Umbilical cord (tissue), 1 donor: ENCODE measurements at regions not wholly inside any gene's neighbourhood (a gene's known extent, or its start where the extent isn't known, plus 50 kb on each side); places are given as distances from the start of the nearest gene placed in this dataset.
A peak's percentile ranks its signal among the peaks of the same experiment; 100 is the strongest.
"Not testable (repeated sequence)": the region's sequence is repeated elsewhere in the genome, so short reads cannot be mapped to it uniquely, and the experiment has no call there.

Experiments
- DNase-seq: peaks from one replicate; pipeline ENCODE4 v3.0.0-alpha.2; 2015; ENCODE audit warnings: low spot score

DNA sequence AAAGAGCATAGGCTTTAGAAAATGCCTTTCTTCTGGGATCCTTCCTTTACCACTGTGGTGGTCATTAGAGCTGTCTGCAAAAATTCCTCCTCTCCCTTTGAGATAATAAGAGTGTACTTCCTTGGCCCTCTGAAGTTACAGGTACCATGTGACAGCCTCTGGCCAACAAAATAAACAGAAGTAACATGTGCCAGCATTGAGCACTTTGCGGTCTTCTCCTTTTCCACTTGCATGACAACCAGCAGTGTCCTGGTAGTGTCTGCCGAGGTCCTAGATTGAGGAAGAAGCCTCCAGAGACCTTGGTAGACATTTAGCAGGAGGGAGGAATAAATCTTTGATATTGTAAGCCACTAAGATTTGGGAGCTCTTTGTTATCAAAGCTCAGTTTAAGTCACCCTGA lies 87.5 kb upstream of the ARID1B start:
- no peak for DNase-seq

DNA sequence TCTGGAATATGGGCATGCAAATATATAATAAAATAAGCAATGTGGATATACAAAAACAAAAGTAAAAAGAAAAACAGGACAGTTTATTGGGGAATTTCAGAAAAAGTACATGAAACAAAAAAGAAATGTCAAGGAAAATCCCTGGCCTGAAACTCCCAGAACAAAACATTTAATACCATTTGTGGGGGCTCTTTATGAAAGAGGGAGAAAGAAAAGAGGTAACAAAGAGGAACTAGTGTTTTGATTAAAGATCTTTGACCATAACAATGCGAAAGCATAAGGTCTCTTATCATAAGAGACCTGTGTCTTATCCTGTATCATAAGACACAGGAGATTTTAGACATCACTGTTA lies 88.6 kb upstream of the ARID1B start:
- DNase-seq, result no peak

DNA sequence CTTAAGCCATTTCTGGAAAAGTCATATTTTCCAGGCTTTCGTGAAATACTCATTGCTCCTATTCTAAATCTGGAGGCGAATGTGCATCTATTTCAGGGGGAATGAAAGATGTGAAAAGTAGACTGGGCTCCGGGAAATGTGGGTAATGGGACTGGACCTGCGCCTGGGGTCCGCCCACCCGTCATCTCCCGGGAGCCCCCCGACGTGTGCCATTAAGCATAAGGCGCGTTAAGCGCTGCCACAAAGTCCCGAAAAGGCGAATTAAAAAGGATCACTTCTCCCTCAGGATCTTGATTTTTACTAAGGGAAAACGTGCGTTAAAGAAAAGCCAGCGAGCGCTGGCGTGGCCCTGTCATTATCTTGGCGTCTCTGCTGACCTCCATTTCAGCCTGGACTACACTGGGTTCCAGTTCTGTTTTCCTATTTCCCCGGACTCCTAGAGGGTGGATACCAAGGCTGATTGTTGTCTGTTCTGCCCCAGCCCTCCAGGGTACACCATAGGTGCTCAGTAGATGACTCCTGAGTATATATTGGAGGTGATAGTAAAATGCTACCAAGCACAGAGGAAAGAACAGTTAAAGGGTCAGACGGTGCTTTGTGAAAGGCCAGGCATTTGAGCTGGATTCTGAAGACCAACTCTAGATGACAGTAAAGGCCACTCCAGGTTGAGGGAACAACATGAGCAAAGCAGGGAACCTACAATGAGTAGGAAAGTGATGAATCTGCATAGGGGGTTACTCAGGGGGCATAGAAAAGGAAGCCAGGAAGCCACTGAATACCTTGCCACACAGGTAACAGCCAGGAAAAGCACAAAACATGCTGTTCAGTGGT lies 89.2 kb upstream of the ARID1B start:
- DNase-seq, result no peak

DNA sequence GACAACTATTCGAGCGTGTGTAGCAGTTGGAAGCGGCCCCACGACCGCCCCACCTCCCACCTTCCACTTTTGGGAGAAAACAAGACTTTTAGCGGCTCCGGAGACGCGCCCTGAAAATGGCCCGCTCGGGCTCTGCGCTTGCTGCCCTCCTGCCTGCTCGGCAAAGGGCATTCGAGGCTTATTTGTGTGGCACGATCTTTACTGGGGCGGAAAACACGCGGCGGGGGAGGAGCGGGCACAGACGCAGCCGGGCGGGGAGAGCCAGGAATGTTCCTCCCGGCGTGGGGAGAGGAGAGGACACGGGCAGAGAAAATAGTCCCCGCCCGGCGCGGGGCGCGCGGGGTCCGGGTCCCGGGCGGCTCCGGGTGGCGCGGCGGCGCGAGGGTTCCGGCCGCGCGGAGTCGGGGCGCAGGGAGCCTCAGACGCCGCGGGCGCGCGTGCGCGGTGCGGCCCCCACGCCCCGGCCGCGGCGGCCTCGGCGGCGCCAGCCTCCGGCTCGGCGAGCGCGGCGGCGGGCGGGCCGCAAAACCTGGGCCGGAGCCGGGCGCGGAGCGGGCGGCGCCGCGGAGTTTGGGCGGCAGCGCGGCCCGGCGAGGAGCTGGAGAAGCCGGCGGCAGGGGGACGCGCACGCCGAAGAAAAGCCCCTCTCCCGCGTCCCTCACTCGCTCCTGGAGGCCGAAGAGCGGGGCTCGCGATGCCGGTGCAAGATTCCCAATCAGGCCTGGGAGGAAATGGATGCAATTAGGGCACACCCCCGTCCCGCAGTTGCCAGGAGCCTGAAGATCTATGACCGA lies 90.0 kb upstream of the ARID1B start:
- peak; percentile 95 for DNase-seq

DNA sequence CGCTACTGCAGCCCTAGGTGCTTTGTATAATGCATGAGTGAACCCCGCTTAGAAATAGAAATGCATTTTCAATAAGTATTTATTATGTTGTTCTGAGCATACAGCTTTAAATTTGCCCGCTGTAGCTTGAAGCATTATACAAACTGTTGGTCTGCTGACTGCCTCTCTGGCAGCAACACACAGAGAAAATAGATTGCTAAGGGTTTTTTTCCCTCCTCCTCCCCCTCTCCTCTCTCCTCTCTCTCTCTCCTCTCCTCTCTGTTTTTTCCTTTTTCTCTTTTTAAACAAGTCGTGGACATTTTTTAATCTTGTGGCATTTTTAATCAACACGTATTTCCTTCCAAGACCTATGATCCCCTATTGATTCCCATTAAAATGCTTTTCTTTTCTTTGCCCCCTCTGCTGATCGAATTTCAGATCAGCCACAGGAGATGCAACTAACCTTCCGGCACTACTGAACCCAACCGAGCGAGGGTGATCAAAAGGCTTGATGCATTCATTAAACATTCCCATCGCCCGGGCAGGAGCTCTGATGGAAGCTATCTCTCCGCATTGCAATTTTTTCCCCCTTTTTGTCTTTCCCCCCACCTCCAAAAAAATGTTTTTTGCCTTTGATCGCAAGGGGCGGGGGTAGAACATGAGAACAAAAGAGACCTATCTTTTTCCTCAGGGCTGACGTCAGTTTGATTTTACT lies 90.7 kb upstream of the ARID1B start:
- peak; percentile 87 for DNase-seq

DNA sequence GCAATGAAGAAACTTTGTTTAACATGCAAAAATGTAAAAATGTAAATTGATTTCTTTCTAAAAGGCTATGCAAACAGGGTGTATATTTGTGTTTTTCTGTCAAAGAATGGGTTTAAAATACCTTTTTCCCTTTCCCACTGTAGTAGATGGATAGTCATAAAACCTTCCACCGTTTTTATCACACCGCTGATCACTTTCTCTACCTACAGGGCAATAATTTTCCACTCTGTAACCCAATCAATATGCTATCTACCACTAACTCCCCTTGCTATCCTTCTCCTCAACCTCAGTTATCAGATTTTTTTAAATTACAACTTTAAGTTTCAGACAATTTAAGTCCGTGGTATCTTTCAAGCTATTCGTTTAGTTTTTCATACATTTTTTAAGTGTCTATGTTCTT lies 91.4 kb upstream of the ARID1B start:
- DNase-seq, result no peak

DNA sequence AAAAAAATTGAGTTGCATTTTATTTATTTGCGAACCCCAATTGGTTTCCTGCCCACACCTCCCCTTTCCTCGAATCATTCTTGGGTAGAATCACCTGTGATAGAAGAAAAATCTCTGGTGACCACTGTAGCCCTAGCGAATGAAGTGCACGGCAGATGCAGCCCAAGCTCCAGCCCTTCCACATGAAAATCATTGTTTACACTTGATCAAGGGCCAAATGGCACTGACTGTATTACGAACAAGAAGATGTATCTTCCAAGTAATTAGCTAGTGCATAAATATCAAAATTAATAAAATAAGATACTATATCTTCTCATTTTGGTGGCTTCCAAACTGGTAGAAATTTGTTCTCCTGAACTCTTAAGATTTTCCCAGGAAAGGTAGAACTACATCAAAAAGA lies 93.4 kb upstream of the ARID1B start:
- DNase-seq, result no peak

DNA sequence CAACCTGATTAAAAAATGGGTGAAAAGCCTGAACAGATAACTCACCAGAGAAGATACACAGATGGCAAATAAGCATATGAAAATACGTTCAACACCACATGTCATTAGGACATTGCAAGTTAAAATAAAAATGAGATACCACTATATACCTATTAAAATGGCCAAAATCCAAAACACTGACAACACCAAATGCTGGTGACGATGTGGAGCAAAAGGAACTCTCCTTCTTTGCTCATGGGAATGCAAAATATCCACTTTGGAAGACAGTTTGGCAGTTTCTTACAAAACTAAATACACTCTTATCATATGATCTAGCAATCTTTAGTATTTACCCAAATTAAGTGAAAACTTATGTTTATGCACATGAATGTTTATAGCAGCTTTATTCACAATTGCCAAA lies 100.5 kb upstream of the ARID1B start:
- DNase-seq, result no peak

DNA sequence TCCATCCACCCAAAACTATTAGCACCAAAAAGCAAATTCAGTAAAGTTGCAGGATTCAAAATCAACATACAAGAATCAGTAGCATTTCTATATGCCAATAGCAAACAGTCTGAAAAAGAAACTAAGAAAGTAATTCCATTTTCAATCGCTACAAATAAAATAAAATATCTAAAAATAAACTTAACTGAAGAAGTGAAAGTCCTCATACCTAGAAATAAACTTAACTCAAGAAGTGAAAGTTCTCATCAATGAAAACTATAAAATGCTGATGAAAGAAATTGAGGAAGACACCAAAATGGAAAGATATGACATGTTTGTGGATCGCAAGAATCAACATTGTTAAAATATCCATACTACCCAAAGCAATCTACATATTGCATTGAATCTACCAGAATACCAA lies 103.0 kb upstream of the ARID1B start:
- no peak for DNase-seq

DNA sequence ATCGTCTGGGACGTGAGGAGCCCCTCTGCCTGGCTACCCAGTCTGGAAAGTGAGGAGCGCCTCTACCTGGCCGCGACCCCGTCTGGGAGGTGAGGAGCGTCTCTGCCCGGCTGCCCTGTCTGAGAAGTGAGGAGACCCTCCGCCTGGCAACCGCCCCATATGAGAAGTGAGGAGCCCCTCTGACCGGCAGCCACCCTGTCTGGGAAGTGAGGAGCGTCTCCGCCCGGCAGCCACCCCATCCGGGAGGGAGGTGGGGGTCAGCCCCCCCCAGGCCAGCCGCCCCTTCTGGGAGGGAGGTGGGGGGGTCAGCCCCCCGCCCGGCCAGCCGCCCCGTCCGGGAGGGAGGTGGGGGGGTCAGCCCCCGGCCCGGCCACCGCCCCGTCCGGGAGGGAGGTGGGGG lies 107.1 kb upstream of the ARID1B start:
- DNase-seq, result not testable (repeated sequence)

DNA sequence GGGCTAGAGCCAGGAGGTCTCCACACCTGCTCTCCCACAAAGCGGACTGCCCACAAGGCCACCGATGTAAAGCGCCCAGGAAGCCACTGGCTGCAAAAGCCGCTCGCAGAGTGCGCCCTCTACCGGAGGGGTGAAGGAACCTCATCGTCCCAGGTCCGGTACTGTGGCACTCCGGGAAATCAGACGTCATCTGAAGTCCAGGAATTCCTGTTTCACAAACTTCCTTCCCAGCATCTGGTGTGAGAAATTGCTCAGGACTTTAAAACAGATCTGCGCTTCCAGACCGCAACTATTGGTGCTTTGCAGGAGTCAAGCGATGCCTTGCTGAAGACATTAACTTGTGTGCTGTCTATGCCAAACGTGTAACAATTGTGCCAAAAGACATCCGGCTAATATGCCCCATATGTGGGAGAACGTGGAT lies 115.1 kb upstream of the ARID1B start:
- no peak for DNase-seq

DNA sequence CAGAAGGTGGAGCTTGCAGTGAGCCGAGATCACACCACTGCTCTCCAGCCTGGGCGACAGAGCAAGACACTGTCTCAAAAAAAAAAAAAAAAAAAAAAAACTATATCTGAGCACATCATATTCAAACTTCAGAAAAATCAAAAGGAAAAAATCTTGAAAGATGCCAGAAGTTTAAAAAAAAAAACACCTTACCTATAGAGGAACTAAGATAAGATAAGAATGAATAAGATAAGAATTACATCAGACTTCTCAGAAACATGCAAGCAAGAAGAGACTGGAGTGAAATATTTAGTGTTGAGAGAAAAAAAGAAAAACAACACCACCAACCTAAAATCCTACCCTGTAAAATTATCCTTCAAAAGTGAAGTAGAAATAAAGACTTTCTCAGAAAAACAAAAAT lies 116.8 kb upstream of the ARID1B start:
- no peak for DNase-seq

DNA sequence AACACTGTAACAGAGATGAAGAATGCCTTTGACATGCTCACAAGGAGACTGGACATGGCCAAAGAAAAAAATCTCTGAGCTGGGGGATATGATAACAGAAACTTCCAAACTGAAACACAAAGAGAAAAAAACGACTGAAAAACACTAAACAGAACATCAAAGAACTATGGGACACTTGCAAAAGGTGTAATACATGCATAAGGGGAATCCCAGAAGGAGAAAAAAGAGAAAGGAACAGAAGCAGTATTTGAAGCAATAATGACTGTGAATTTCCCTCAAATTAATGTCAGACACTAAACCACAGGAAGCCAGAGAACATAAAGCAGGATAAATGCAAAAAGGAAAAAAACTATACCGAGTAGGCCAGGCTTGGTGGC lies 117.4 kb upstream of the ARID1B start:
- no peak for DNase-seq

DNA sequence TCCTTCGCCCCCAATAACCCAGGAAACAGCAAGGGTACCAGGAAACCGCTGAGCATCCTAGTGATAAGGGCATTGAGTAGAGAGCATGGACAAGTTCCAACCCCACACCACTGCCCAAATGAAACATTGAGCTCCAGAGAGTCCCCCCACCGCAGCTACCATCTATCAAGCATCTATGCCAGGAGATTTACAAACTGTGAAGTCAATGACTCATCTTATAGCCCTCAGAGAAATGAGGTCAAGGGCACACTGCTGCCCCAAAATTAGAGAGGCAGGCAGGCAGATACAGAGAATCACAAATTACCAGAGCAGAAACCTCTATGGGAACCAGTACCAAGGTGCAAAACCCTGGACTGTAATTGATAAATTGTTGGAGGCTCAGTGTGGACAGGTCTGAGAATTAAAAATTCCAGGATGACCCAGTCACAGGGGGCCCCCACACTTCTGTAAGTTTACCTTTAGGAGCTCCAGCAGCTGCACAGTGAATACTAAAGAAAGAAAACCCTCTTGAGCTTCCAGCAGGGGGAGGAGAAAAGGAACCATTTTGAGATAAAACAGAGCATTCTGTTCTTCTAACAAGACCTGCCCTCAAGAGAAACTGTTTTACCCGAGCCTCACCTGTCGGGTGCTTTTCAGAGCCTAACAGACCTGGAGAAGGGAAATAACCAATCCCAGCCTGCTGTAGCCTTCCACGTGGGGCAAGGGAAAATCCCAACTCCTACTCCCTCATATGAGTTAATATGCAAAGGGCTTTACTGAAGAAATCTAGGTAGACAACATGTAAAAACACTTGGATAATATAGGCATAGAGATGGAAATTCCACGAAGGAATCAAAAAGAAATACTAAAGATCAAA lies 118.0 kb upstream of the ARID1B start:
- no peak for DNase-seq

DNA sequence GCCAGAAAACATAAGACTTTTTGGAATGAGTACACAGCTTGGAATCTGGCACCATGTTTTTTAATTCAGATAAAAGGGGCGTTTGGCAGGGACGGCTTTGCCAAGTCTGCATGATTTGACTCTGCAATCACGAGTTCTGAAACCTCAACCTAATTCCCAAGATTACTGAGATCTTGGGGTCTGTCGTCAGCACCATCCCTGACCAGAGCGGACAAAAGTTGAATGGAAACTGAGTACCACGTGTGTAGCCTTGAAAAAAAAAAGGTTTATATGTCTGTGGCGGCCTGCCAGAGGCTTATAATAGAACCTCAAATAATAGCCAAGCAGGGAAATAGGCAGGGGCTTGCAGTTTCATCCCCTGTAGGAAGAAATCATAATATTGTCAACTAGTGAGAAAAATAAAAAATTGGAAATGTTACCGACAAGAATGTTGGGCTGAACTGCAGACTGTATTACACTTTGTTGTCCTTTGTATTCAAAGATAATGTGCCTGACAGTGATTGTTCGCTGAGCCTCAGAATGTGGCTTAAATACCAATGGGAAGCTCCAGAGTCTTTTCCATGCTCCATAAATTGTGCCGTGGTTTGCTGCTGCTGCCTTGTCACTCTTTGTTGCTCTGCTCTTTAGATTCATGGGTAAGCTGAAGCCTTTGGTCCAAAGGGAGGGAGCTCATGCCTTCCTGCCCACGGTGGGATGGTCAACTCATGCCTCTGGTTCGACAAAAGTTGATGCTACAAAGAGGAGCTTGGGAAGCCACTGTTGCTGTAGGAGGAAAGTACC lies 118.8 kb upstream of the ARID1B start:
- peak; percentile 98 for DNase-seq

DNA sequence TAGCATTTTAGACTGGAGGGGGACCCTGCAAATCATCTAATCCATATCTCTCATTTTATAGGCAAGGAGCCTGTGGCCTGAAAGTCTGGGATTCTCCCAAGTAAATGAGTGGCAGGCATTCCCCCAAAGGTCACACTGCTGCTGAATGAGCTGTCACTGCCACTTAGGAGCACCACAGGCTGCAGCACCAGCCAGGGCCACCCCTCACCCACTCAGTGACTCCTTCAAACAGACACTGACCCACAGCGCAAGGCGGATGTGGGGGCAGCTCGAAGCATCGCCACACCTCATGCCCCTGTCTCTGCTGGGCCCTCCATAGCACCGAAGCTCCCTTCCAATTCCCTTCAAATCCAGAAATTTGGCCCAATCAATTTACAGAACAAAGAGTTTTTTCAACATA lies 119.9 kb upstream of the ARID1B start:
- no peak for DNase-seq

DNA sequence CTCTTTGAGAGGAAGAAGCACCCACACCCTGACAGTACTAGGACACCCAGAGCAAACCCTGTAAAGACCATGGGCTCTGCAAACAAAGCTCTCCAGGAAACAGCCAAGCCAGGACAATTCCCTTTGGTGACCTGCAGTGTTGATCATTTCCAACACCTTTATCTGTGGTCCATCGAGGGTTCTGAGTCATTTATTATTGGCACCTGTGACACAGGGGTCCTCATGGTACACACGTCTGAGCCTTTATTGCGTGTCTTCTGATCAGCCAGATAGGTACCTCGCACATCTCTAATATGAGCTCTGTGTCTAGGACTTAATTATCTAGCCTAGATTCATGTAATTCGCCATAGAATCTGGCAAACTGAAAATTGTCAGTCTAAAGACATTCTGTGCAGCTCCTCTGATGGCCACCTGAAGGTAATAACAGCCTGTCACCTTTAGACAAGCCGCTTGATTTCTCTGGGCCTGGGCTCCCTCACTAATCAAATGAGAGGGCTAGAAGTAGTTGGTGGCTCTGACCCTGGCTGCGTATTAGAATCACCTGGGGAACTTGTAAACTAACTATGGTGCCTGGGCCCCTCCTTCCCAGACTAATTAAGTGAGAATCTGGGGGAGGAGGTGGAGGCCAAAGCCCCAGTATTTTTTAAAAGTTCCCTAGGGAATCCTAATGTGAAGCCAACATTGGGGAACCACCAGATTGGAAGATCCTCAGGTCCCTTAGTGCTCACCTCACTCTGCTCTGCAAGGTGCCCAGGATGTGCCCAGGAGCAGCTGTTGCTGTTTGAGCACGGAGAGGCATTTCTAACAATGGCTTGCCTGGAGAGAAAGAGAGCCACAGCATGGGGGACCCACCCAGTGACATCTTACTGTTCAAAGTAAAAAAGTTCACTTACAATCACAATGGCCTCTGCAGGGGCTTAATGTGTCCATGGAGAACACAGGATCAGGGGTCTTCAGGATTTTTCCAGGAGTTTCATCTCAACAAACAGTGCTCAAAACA lies 122.0 kb upstream of the ARID1B start:
- DNase-seq, result no peak

DNA sequence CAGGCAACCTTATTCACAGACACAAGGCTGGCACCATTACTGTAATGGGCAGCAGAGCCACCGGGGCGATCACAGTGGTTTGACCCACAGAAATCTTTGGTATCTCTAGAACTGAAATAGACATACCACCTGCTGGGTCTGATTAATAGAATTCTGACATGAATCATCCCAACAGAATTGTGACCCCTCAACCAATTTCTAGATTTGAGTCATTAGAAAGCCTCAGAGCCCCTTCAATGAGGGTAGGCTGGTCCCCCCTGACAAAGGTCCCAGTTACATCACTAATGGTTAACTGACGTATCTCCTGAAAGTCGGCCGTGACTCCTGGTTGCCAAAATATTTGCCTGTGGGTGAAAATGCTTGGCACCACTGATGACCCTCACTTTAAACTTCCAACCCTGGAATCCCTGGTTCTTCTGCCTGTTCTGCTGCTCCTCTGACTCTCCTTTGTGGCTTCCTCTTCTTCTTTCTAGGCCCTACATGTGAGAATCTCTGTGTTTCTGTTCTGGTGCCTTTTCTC lies 124.9 kb upstream of the ARID1B start:
- no peak for DNase-seq

DNA sequence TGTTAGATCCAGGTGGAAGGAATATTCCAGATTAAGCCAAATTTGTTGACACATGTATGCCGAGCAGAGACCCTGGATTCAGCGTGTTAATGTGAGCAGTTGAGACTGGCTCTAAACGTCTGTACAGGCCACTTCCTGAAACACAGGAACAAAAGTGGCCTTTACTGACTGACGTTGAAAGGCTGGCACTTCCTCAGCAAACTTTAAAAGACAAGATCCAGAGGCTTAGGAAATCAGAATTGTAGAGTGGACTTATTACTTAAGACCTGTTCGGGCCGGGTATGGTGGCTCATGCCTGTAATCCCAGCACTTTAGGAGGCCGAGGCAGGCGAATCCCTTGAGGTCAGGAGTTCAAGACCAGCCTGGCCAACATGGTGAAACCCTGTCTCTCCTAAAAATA lies 125.7 kb upstream of the ARID1B start:
- DNase-seq, result no peak
